ENCODE measurements at regions not wholly inside any gene's neighbourhood (a gene's known extent, or its start where the extent isn't known, plus 50 kb on each side); places are given as distances from the start of the nearest gene placed in this dataset.
"Not testable (repeated sequence)": the region's sequence is repeated elsewhere in the genome, so short reads cannot be mapped to it uniquely, and the experiment has no call there.

DNA sequence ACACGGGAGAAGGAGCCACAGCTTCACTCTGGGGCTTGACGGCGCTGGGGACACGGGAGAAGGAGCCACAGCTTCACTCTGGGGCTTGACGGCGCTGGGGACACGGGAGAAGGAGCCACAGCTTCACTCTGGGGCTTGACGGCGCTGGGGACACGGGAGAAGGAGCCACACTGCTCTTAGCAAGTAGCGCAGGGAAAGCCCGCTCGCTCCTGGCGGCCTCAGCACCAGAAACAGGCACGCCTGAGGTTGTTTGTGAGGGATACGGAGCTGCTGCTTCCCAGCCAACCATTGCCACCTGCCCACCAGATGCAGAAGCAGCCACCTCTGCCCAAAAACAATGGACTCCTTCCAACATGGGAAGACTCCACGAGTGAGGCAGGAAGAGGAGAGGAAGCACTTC, 244.0 kb upstream of the MGAT5 start:
- not testable (repeated sequence) for H3K27ac ChIP-seq (ENCODE audit: low read length); H3K9ac ChIP-seq (ENCODE audit: low read length in 2 of 2); H3K9me3 ChIP-seq (ENCODE audit: control insufficient read depth in 2 of 2, low read length in 2 of 2); H3K4me3 ChIP-seq (ENCODE audit: low read length in 2 of 2); H3K27me3 ChIP-seq (ENCODE audit: control insufficient read depth in 1 of 2, insufficient read depth in 2 of 2, low read length in 2 of 2); H3K36me3 ChIP-seq (ENCODE audit: control insufficient read depth in 2 of 2, insufficient read depth in 2 of 2, low read length in 2 of 2); H3K4me1 ChIP-seq (ENCODE audit: control insufficient read depth, insufficient read depth, low read length)

DNA sequence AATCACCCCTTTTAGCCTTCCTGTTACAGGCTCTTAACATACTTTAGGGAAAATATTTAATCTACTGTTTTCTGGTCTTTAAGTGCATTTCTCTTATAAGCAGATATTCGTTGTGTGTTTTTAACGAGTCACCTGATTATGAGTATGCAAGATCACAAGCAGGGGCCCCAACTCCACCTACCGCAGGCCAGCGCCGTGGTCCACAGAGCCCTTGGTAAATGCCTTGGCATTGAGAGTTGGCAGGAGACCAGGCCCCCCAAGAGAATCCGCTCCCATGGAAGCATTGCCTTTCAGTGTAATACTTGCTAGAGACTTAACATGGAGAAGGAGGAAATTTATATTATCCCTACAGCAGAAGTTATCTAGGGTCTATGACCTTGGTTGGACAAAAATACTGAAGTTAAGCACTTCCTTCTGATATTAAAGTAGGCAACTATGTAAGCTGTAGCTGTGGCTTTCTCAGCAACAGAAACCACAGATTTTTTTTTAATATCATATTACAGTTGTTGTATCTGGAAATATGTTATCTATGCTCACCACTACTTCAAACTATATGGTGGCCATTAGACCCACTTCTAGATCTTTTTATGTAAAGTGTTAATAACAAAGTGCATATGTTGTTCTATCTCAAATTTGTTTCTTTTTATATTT, 241.8 kb upstream of the MGAT5 start:
- H3K9ac ChIP-seq (ENCODE audit: low read length in 2 of 2): no peak overlapping the region
- H3K27me3 ChIP-seq (ENCODE audit: control insufficient read depth in 1 of 2, insufficient read depth in 2 of 2, low read length in 2 of 2): no peaks in the 10 kb centered on the region
- no peak overlapping the region for H3K27ac ChIP-seq (ENCODE audit: low read length)
- H3K36me3 ChIP-seq (ENCODE audit: control insufficient read depth in 2 of 2, insufficient read depth in 2 of 2, low read length in 2 of 2): no peaks in the 10 kb centered on the region
- H3K4me3 ChIP-seq (ENCODE audit: low read length in 2 of 2): no peak overlapping the region
- H3K9me3 ChIP-seq (ENCODE audit: control insufficient read depth in 2 of 2, low read length in 2 of 2): no peaks in the 10 kb centered on the region
- no peaks in the 10 kb centered on the region for H3K4me1 ChIP-seq (ENCODE audit: control insufficient read depth, insufficient read depth, low read length)

DNA sequence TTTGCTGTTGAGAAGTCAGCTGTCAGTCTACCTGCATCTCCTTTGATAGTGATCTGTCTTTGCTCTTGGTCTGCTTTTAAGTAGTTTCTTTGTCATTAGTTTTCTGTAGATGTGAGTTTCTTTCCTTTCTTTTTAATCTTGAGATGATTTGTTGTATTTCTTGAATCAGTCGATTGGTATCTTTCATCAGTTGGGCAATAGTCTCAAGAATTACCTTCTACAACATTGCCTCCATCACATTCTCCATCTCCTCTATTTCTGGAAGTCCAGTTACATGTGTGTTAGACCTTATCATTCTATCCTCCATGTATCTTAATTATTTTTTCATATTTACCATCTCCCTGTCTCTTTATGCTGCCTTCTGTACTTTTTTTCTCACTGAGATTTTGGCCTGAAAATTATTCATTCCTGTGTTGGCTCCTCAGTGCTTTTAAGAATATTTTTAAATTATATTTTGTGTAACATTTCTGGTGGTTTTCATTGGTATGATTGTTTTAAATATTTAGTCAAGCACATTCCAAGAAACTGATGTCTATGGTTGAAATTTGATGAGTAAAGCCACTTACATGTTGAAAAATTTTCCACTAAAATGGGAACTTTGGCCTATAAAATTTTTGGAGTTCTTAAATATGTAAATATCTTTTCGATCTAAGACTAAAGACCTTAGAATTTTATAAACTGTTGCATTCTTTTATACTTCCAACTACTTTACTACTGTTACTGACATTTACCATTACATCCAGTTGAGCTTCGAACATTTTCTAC, 239.5 kb upstream of the MGAT5 start:
- H3K9ac ChIP-seq (ENCODE audit: low read length in 2 of 2): no peak overlapping the region
- no peak overlapping the region for H3K4me3 ChIP-seq (ENCODE audit: low read length in 2 of 2)
- H3K36me3 ChIP-seq (ENCODE audit: control insufficient read depth in 2 of 2, insufficient read depth in 2 of 2, low read length in 2 of 2): no peaks in the 10 kb centered on the region
- no peaks in the 10 kb centered on the region for H3K4me1 ChIP-seq (ENCODE audit: control insufficient read depth, insufficient read depth, low read length)
- H3K9me3 ChIP-seq (ENCODE audit: control insufficient read depth in 2 of 2, low read length in 2 of 2): no peaks in the 10 kb centered on the region
- H3K27me3 ChIP-seq (ENCODE audit: control insufficient read depth in 1 of 2, insufficient read depth in 2 of 2, low read length in 2 of 2): no peaks in the 10 kb centered on the region
- no peak overlapping the region for H3K27ac ChIP-seq (ENCODE audit: low read length)

DNA sequence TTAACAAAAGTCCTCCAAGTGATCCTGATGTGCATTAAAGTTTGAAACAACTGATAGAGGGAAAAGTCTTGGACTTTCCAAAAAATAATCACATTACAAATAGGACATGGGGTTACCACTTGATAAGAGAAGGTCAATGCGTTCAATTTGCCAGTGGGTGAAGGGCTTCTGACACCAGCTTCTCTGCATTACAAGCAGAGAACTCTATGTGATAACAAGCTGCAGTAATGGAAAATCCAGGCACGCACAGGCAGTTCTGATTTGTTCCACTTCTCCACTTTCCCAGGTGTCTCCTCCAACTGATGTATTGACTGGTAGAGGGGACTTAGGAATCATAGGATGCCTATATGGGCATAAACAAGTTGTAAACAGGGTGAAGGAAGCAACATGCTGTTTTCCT, 234.0 kb upstream of the MGAT5 start:
- peaks cover 0 to 2% of the 10 kb centered on the region in 2 donors for H3K27me3 ChIP-seq (ENCODE audit: control insufficient read depth in 1 of 2, insufficient read depth in 2 of 2, low read length in 2 of 2)
- no peaks in the 10 kb centered on the region for H3K4me1 ChIP-seq (ENCODE audit: control insufficient read depth, insufficient read depth, low read length)
- no peak overlapping the region for H3K27ac ChIP-seq (ENCODE audit: low read length)
- no peaks in the 10 kb centered on the region for H3K9me3 ChIP-seq (ENCODE audit: control insufficient read depth in 2 of 2, low read length in 2 of 2)
- no peaks in the 10 kb centered on the region for H3K36me3 ChIP-seq (ENCODE audit: control insufficient read depth in 2 of 2, insufficient read depth in 2 of 2, low read length in 2 of 2)
- no peak overlapping the region for H3K4me3 ChIP-seq (ENCODE audit: low read length in 2 of 2)
- no peak overlapping the region for H3K9ac ChIP-seq (ENCODE audit: low read length in 2 of 2)

DNA sequence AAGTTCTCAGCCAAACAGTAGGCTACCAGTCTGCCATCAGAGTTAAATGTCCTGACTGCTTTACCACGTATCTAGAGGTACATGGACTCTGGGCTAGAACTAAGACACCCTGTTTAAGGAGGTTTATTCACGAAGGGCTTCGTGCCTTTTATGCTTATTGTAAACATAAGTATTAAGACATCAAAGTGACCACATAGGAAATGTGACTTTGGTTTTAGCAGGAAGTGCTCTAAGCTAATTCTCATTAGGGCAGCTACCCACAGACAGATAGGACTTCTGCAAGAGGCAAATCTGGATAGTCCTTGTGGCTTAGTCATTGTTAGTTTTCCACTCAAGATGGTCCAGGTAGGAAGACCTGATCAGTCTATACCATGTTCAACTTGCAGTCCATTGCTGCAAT, 233.3 kb upstream of the MGAT5 start:
- H3K27me3 ChIP-seq (ENCODE audit: control insufficient read depth in 1 of 2, insufficient read depth in 2 of 2, low read length in 2 of 2): peaks cover 0 to 2% of the 10 kb centered on the region in 2 donors
- no peak overlapping the region for H3K9ac ChIP-seq (ENCODE audit: low read length in 2 of 2)
- H3K4me3 ChIP-seq (ENCODE audit: low read length in 2 of 2): no peak overlapping the region
- H3K9me3 ChIP-seq (ENCODE audit: control insufficient read depth in 2 of 2, low read length in 2 of 2): no peaks in the 10 kb centered on the region
- H3K4me1 ChIP-seq (ENCODE audit: control insufficient read depth, insufficient read depth, low read length): no peaks in the 10 kb centered on the region
- no peaks in the 10 kb centered on the region for H3K36me3 ChIP-seq (ENCODE audit: control insufficient read depth in 2 of 2, insufficient read depth in 2 of 2, low read length in 2 of 2)
- no peak overlapping the region for H3K27ac ChIP-seq (ENCODE audit: low read length)

DNA sequence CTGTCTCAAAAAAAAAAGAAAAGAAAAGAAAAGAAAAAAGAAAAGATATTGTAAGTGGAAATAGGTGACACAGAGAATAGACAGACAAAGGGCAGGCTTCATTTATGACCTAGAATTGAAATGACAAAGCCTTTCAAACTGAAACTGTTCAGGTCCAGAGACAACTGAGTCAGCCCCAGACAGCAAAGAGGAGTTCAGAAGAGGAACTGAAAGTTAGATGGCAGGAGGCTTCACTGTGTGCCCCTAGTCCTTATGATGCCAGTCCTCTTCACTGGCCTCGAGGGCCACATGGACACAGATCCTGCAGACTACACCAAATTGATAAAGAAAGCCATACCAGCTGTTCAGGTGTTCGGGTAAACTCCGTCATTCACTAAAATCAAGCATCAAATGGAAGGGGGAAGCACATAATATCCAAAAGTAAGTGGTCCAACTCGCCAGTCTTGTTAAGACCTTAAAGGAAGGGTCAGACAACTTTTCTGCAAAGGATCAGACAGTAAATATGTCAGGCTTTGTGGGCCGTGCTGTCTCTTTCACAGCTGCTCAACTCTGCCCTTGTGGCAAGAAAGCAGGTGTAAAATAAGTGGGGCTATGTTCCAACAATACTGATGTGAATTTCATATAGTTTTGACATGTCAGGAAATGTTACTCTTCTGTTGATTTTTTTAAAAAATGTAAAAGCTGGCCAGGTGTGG, 231.9 kb upstream of the MGAT5 start:
- H3K36me3 ChIP-seq (ENCODE audit: control insufficient read depth in 2 of 2, insufficient read depth in 2 of 2, low read length in 2 of 2): no peaks in the 10 kb centered on the region
- no peak overlapping the region for H3K4me3 ChIP-seq (ENCODE audit: low read length in 2 of 2)
- no peaks in the 10 kb centered on the region for H3K9me3 ChIP-seq (ENCODE audit: control insufficient read depth in 2 of 2, low read length in 2 of 2)
- no peak overlapping the region for H3K9ac ChIP-seq (ENCODE audit: low read length in 2 of 2)
- peaks cover 4% of the 10 kb centered on the region in 2 donors for H3K27me3 ChIP-seq (ENCODE audit: control insufficient read depth in 1 of 2, insufficient read depth in 2 of 2, low read length in 2 of 2)
- no peak overlapping the region for H3K27ac ChIP-seq (ENCODE audit: low read length)
- H3K4me1 ChIP-seq (ENCODE audit: control insufficient read depth, insufficient read depth, low read length): no peaks in the 10 kb centered on the region

DNA sequence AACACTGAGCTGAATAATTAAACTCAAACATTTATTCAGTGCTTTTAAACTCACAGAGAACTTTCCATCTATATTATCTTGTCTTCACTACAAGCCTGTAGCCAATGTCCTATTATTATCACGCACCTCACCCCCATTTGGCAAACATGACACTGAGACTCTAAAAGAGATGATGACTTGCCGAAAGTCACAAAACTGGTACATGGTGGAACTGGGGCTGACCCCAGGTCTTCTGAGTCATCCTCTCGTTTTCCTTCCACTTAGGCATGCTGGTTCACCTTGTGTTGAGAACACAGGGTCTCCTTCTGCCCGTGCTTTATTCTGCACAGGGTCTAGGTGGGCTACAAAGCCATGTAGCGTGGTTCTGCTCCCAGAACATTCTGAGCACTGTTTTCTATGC, 230.0 kb upstream of the MGAT5 start:
- Histone ChIP-seq H3K27ac (ENCODE audit: low read length) (no peak overlapping the region), H3K27me3 (ENCODE audit: control insufficient read depth in 1 of 2, insufficient read depth in 2 of 2, low read length in 2 of 2) (peaks cover 5 to 16% of the 10 kb centered on the region in 2 donors), H3K9ac (ENCODE audit: low read length in 2 of 2) (no peak overlapping the region), H3K9me3 (ENCODE audit: control insufficient read depth in 2 of 2, low read length in 2 of 2) (no peaks in the 10 kb centered on the region), H3K4me3 (ENCODE audit: low read length in 2 of 2) (no peak overlapping the region), H3K4me1 (ENCODE audit: control insufficient read depth, insufficient read depth, low read length) (no peaks in the 10 kb centered on the region), H3K36me3 (ENCODE audit: control insufficient read depth in 2 of 2, insufficient read depth in 2 of 2, low read length in 2 of 2) (no peaks in the 10 kb centered on the region)

DNA sequence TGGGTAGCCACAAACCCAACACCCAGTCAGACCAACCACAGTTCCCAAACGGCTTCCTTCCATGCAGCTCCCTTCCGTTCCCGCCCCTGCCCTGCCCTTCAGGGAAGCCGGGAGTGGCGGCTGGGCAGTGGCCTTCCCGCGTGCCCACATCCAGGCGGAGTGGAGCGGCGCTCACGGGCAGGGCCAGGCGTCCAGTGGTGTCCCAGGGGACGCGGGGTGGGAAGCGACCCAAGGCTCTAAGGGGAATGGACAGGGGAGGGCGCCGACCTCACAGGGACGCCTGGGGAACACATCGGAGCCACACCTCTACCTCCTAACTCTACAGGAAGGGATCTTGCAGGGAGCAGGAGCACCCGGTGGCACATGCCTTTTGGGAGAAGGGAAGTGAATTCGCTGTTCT, 225.9 kb upstream of the MGAT5 start:
- Histone ChIP-seq H3K27me3 (ENCODE audit: control insufficient read depth in 1 of 2, insufficient read depth in 2 of 2, low read length in 2 of 2) (peaks cover 7 to 16% of the 10 kb centered on the region in 2 donors), H3K9me3 (ENCODE audit: control insufficient read depth in 2 of 2, low read length in 2 of 2) (no peaks in the 10 kb centered on the region), H3K4me3 (ENCODE audit: low read length in 2 of 2) (peak overlapping the region in 1 of 2 donors; percentile 35), H3K4me1 (ENCODE audit: control insufficient read depth, insufficient read depth, low read length) (no peaks in the 10 kb centered on the region), H3K27ac (ENCODE audit: low read length) (no peak overlapping the region), H3K36me3 (ENCODE audit: control insufficient read depth in 2 of 2, insufficient read depth in 2 of 2, low read length in 2 of 2) (no peaks in the 10 kb centered on the region), H3K9ac (ENCODE audit: low read length in 2 of 2) (no peak overlapping the region)

DNA sequence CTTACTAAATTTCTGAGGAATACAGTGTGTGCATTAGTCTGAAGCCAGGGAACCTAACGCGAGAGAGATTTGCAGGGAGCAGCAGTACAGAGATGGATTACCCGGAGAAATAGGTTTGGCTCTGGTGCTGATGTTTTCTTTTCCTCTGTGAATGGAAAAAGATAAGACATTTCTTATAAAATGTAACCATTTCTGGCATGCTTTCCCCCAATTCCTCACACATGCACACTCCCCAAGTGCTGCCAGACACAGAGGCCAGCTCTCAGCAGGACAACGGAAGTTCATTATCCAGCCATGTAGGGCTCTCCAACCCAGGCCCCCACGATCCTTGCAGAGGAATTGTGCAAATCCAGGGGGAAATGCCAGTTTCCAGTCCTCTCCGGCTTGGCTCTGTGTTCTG, 224.5 kb upstream of the MGAT5 start:
- H3K36me3 ChIP-seq (ENCODE audit: control insufficient read depth in 2 of 2, insufficient read depth in 2 of 2, low read length in 2 of 2): no peaks in the 10 kb centered on the region
- H3K27me3 ChIP-seq (ENCODE audit: control insufficient read depth in 1 of 2, insufficient read depth in 2 of 2, low read length in 2 of 2): peaks cover 7 to 14% of the 10 kb centered on the region in 2 donors
- H3K4me3 ChIP-seq (ENCODE audit: low read length in 2 of 2): no peak overlapping the region
- H3K27ac ChIP-seq (ENCODE audit: low read length): no peak overlapping the region
- no peaks in the 10 kb centered on the region for H3K9me3 ChIP-seq (ENCODE audit: control insufficient read depth in 2 of 2, low read length in 2 of 2)
- no peak overlapping the region for H3K9ac ChIP-seq (ENCODE audit: low read length in 2 of 2)
- no peaks in the 10 kb centered on the region for H3K4me1 ChIP-seq (ENCODE audit: control insufficient read depth, insufficient read depth, low read length)

DNA sequence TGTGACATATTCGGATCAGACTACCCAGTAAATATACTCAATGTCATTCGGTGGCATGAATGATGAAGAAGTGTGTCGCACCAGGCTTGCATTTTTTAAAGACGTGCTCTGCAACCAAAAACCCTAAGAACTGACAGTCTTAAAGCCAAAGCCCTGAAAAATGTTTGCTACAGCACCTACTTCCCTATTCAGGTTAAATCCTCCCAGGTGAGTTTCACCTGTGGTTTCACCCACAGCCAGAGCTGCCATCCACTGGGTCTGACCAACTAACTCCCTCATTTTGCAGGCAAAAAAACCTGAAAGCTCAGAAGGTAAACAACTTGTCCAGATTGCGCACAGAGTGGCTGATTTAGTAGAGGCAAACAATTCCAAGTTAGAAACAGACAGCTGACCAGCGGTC, 222.3 kb upstream of the MGAT5 start:
- H3K4me3 ChIP-seq (ENCODE audit: low read length in 2 of 2): no peak overlapping the region
- no peak overlapping the region for H3K9ac ChIP-seq (ENCODE audit: low read length in 2 of 2)

More for the DNA sequence above, 222.3 kb upstream of the MGAT5 start:
- H3K4me1 ChIP-seq (ENCODE audit: control insufficient read depth, insufficient read depth, low read length): no peaks in the 10 kb centered on the region
- peaks cover 0 to 8% of the 10 kb centered on the region in 2 donors for H3K9me3 ChIP-seq (ENCODE audit: control insufficient read depth in 2 of 2, low read length in 2 of 2)
- no peaks in the 10 kb centered on the region for H3K36me3 ChIP-seq (ENCODE audit: control insufficient read depth in 2 of 2, insufficient read depth in 2 of 2, low read length in 2 of 2)
- H3K27ac ChIP-seq (ENCODE audit: low read length): no peak overlapping the region
- H3K27me3 ChIP-seq (ENCODE audit: control insufficient read depth in 1 of 2, insufficient read depth in 2 of 2, low read length in 2 of 2): peaks cover 12 to 14% of the 10 kb centered on the region in 2 donors
